HG03378 (cell line): ENCODE measurements at regions not wholly inside any gene's neighbourhood (a gene's known extent, or its start where the extent isn't known, plus 50 kb on each side); places are given as distances from the start of the nearest gene placed in this dataset.
"Not testable (repeated sequence)": the region's sequence is repeated elsewhere in the genome, so short reads cannot be mapped to it uniquely, and the experiment has no call there.

Experiments
- ATAC-seq: cut with Tn5 transposase; IDR thresholded peaks from one replicate; pipeline ENCODE4 v1.9.1; 2021; ENCODE audit warnings: mild to moderate bottlenecking, moderate library complexity; ENCODE audit not compliant: unreplicated experiment

- ATAC-seq, result no peak
Measured at GRCh38 chr2:196276421-196276820, 105.0 kb upstream of the STK17B start.

- no peak for ATAC-seq
Measured at GRCh38 chr2:196277002-196277401, 105.6 kb upstream of the STK17B start.

GRCh38 chr2:196278491-196278911, 107.1 kb upstream of the STK17B start:
- no peak for ATAC-seq

GRCh38 chr2:196279541-196279940, 108.2 kb upstream of the STK17B start:
- no peak for ATAC-seq

- no peak for ATAC-seq
Measured at GRCh38 chr2:196284144-196284844, 112.9 kb upstream of the STK17B start.

GRCh38 chr2:196284866-196285557, 113.6 kb upstream of the STK17B start:
- no peak for ATAC-seq

- peak; percentile 26 for ATAC-seq
Measured at GRCh38 chr2:196286821-196287220, 115.4 kb upstream of the STK17B start.

GRCh38 chr2:196287523-196287922, 116.1 kb upstream of the STK17B start:
- ATAC-seq, result no peak

- ATAC-seq, result no peak
Measured at GRCh38 chr2:196288006-196288538, 116.7 kb upstream of the STK17B start.

- ATAC-seq, result peak; percentile 40
Measured at GRCh38 chr2:196289000-196289399, 117.6 kb upstream of the STK17B start.

GRCh38 chr2:196290136-196290535, 118.8 kb upstream of the STK17B start:
- no peak for ATAC-seq

- ATAC-seq, result no peak
Measured at GRCh38 chr2:196290569-196290968, 119.2 kb upstream of the STK17B start.

GRCh38 chr2:196291426-196291825, 120.0 kb upstream of the STK17B start:
- ATAC-seq, result peak; percentile 14

GRCh38 chr2:196291873-196292800, 120.8 kb upstream of the STK17B start:
- peak; percentile 66 for ATAC-seq

GRCh38 chr2:196293751-196294515, 122.6 kb upstream of the STK17B start:
- no peak for ATAC-seq

- no peak for ATAC-seq
Measured at GRCh38 chr2:196294516-196294909, 123.1 kb upstream of the STK17B start.

- no peak for ATAC-seq
Measured at GRCh38 chr2:196295005-196295404, 123.6 kb upstream of the STK17B start.

- ATAC-seq, result not testable (repeated sequence)
Measured at GRCh38 chr2:196298106-196298723, 126.8 kb upstream of the STK17B start.

GRCh38 chr2:196307775-196308305, 136.5 kb upstream of the STK17B start:
- ATAC-seq, result no peak

- ATAC-seq, result no peak
Measured at GRCh38 chr2:196309691-196310090, 138.3 kb upstream of the STK17B start.
